Urinary bladder (tissue), 3 donors: ENCODE measurements at regions not wholly inside any gene's neighbourhood (a gene's known extent, or its start where the extent isn't known, plus 50 kb on each side); places are given as distances from the start of the nearest gene placed in this dataset.

ENCODE experiments used
- DNase-seq: peaks from one replicate; pipeline ENCODE4 v3.0.0-alpha.2; 2015; ENCODE audit errors: extremely low spot score
- H3K27ac ChIP-seq: one replicate; pipeline ENCODE4 v1.5.1; 2013; ENCODE audit warnings: low read depth, mild to moderate bottlenecking, moderate library complexity
- H3K36me3 ChIP-seq: one replicate; pipeline ENCODE4 v1.6.1; 2013; ENCODE audit warnings: mild to moderate bottlenecking, moderate library complexity; ENCODE audit not compliant: insufficient read depth
- H3K4me1 ChIP-seq: one replicate; pipeline ENCODE4 v1.6.1; 2013; ENCODE audit warnings: mild to moderate bottlenecking, moderate library complexity; ENCODE audit not compliant: insufficient read depth
- H3K4me3 ChIP-seq: one replicate; pipeline ENCODE4 v1.5.1; 2013; ENCODE audit warnings: low read depth, low read length
- WGBS: extraction: QIAGEN DNeasy Blood & Tissue Kit; methylation state at CpG from one replicate; pipeline ENCODE4 v1.1.7; 2013; 5-methylcytosine and 5-hydroxymethylcytosine counted together
- donor health status: healthy with polysubstance abuse.
- donor health status: healthy.

DNA sequence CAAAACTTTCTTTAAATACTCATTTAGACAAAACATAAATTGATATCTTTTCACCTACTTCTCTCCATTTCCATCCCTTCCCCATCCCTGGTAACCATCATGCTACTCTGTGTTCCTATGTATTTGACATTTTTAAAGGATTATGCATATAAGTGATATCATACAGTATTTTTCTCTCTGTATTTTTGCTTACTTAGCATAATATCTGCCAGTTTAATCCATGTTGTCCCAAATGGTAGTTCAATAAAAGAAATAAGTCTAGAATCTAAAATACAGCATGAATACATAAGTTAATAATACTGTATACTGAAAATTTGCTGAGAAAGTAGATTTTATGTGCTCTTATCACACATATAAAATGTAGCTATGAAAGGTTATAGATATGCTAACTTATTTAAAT is 190.3 kb upstream of the NAV3 start:
- no peaks in the 10 kb centered on the region for H3K4me1 ChIP-seq
- no peak overlapping the region for H3K4me3 ChIP-seq
- no peak for DNase-seq
- H3K27ac ChIP-seq, result no peak overlapping the region
- H3K36me3 ChIP-seq, result no peaks in the 10 kb centered on the region

DNA sequence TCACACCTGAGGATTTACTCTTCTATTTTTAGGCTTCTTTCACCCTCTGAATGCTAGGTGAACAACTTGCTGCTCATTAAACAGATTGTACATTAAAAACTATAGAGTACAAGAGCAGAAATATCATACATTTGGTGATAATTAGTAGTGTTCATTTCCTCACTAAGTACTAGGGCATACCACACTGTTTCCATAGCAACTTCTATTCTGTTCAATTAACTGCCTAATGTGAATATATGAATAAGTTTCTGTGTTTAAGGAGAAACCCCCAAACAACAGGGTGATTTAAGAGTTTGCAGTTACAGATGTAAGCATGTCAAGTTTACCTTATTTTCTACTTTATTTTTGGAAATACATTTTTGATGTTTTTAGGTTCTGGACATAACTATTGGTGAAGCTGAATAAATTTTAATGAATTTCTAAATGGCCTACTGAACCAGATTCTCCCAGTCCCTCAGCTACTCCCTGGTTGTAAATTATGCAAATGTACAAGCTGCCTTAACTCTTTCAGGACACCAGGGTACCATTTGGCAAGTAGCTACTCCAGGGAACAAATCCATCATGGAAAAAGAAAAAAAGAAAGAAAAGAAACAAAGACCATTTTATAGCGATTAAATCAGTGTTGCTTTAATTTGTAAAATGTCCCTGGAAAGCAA is 199.8 kb upstream of the NAV3 start:
- no peaks in the 10 kb centered on the region for H3K4me1 ChIP-seq
- H3K4me3 ChIP-seq, result no peak overlapping the region
- no peak for DNase-seq
- 92% methylated on average over 1 of the region's 1 CpG for WGBS
- H3K36me3 ChIP-seq, result no peaks in the 10 kb centered on the region
- no peak overlapping the region for H3K27ac ChIP-seq

DNA sequence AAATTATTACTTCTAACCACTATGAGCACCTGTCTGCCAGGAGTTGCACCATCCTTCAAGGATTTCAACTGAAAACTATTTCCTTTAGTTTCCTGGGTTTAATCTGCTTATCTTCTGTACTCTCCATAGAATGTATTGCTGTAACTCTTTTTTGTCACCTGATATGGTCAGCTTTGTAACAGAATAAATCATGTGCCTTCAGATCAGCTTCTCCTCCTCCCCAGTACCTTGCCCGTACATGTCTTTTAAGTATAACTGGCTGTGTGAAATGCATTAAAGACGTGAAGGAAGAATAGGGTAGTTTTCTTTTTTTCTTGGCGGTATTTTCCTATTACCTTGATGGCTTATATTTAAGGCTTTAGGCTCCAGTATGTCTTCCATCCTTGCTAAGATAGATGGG is 200.3 kb upstream of the NAV3 start:
- no peak overlapping the region for H3K27ac ChIP-seq
- no peak overlapping the region for H3K4me3 ChIP-seq
- WGBS, result 89% methylated on average over 3 of the region's 3 CpGs
- H3K4me1 ChIP-seq, result no peaks in the 10 kb centered on the region
- H3K36me3 ChIP-seq, result no peaks in the 10 kb centered on the region
- no peak for DNase-seq

DNA sequence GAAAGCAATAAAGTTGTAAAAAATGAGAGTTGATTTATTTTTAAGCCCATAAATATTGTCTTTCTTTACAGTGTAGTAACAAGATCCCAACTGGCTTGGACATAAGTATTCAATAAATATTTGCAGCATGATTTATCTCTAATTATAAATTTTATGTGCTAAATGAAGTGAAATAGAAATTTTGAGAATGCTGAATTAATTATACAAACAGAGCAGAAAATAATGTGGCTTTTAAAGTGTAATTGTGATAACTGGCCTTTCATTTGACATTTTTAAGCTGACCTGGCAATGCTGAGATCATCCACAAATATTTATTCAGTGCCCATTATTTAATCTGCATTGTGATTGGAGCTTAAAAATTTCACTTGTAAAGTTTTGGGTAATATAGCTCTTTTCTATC is 201.6 kb upstream of the NAV3 start:
- Histone ChIP-seq H3K36me3 (no peaks in the 10 kb centered on the region), H3K4me3 (no peak overlapping the region), H3K4me1 (no peaks in the 10 kb centered on the region), H3K27ac (no peak overlapping the region)
- DNase-seq, result no peak

DNA sequence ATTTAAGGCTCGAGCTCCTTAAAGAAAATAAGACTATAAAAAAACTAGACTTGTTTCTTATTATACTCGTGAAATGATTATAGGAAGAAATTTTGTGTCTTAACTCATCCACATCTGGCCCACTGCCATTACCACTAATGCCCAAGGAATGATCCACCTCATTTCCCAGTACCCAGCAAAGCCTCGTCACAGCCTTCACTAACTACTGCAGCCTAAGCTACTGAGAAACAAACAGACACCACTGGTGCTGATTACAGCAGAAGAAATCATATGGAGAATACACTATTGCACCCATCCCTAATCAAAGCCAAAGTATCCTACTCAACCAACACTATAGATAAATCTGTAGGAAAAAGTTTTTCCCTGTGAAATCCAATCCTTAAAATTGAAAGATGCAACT is 205.3 kb upstream of the NAV3 start:
- WGBS, result 61% methylated on average over 3 of the region's 3 CpGs
- Histone ChIP-seq H3K4me1 (no peaks in the 10 kb centered on the region), H3K27ac (no peak overlapping the region), H3K4me3 (no peak overlapping the region), H3K36me3 (no peaks in the 10 kb centered on the region)
- DNase-seq, result no peak

DNA sequence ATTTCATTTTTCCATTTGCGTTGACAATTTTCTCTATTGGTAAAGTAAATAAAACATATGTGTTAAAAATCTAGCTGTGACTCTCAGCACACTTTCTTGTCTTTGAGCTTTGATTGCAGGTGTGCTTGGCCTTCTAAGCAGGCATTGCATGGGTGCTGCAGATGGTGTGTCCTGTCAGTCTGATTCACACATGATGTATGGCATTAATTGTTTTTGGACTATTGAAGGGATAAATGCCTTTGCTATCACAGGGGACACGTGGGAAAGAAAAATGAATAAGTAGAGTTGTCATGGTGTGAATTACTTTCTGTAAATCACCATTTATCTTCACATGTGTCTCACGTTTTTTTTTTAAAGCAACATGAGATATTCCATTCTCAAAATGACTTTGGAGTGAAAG is 211.3 kb upstream of the NAV3 start:
- Histone ChIP-seq H3K4me1 (no peaks in the 10 kb centered on the region), H3K4me3 (no peak overlapping the region), H3K36me3 (no peaks in the 10 kb centered on the region), H3K27ac (no peak overlapping the region)
- no peak for DNase-seq
- WGBS, result 75% methylated on average over 3 of the region's 3 CpGs

GRCh38 chr12:77617818-77618217 is 212.9 kb upstream of the NAV3 start:
- WGBS, result 97% methylated on average over 1 of the region's 1 CpG
- H3K4me1 ChIP-seq, result no peaks in the 10 kb centered on the region
- DNase-seq, result no peak
- H3K27ac ChIP-seq, result no peak overlapping the region
- no peaks in the 10 kb centered on the region for H3K36me3 ChIP-seq
- no peak overlapping the region for H3K4me3 ChIP-seq

- no peaks in the 10 kb centered on the region for H3K36me3 ChIP-seq
- H3K4me1 ChIP-seq, result no peaks in the 10 kb centered on the region
- DNase-seq, result no peak
- 95% methylated on average over 2 of the region's 2 CpGs for WGBS
- H3K27ac ChIP-seq, result no peak overlapping the region
- H3K4me3 ChIP-seq, result no peak overlapping the region
These were observed 215.4 kb upstream of the NAV3 start for GRCh38 chr12:77615332-77615731.

DNA sequence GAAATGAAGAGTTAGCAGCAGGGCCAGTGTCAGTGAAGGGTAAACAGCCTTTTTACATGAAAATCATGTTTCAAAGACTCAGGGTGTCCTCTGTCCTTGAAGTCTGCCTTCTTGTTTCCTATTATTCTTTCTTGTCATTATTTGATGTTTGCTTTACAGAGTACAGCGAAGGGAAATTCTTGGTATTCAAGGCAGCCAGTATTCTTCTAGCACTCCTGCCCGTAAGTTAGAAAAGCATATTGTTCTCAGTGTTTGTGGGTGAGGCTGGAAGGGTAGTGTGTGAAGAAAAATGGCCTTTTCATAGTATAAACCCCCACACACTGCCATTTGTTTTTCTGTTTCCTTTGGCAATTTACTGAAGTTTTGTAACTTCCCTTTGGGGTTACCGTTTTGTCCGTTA is 217.3 kb upstream of the NAV3 start:
- 91% methylated on average over 4 of the region's 4 CpGs for WGBS
- H3K4me3 ChIP-seq, result no peak overlapping the region
- H3K27ac ChIP-seq, result no peak overlapping the region
- no peaks in the 10 kb centered on the region for H3K4me1 ChIP-seq
- DNase-seq, result no peak
- H3K36me3 ChIP-seq, result no peaks in the 10 kb centered on the region

DNA sequence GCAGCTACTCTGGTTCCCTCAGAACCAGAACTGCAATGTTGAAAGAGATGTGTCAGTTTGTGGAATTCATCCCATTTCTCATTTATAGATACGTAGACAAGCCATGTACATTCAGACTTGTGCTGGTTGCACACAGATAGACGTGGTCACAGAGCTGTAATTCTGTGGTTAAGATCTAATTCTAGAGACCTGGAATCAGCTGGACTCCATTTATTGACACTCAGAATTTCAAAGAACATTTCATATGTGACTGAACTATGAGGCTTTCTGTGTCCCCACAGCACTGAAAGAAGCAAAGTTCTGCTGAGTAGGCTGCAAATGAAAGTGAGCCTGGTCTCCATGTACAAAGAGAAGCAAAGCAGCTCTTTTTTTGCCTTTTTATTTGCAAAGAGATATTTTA is 220.2 kb upstream of the NAV3 start:
- no peak overlapping the region for H3K4me3 ChIP-seq
- WGBS, result 76% methylated on average over 2 of the region's 2 CpGs
- H3K4me1 ChIP-seq, result no peaks in the 10 kb centered on the region
- H3K36me3 ChIP-seq, result no peaks in the 10 kb centered on the region
- DNase-seq, result no peak
- no peak overlapping the region for H3K27ac ChIP-seq

DNA sequence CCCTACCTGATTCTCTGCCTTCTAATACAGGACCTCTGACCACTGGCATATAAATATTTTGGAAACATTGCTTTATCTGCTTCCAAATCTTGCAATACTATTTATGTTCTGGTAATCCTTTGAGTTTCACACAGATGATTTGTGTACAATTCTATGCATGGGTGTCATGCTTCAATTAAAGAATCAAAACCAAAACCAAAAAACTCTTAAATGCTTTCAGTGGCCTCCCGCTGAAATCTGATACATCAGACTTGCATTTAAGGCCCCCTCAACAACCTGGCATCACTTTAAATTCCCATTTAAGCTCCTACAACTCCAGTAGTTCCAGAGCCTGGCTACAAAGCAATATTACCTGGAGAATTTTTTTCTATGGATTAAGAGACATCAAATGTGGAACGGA is 221.7 kb upstream of the NAV3 start:
- Histone ChIP-seq H3K27ac (no peak overlapping the region), H3K36me3 (no peaks in the 10 kb centered on the region), H3K4me1 (no peaks in the 10 kb centered on the region), H3K4me3 (no peak overlapping the region)
- WGBS, result 58% methylated on average over 2 of the region's 2 CpGs
- no peak for DNase-seq

GRCh38 chr12:77608271-77608824 is 222.3 kb upstream of the NAV3 start:
- no peaks in the 10 kb centered on the region for H3K4me1 ChIP-seq
- H3K4me3 ChIP-seq, result no peak overlapping the region
- H3K27ac ChIP-seq, result no peak overlapping the region
- H3K36me3 ChIP-seq, result no peaks in the 10 kb centered on the region
- peak; percentile 66 for DNase-seq

DNA sequence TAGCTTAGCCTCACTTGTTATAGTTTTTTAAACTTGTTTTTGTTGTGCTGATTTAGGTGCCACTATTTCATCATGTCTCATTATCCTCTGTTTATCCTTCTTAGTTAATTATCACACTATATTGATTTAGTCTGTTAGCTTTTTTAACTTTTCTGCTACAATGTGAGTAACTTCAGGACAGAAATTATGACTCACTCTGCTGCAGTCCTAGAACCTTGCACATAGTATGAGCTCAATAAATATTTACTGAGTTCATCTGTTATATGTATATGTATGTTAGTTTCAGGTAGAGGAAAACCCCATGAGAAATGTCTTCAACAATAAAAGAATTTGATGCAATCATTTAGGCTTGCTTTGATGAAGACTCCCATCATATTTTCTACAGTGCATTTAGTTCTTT is 224.3 kb upstream of the NAV3 start:
- no peaks in the 10 kb centered on the region for H3K36me3 ChIP-seq
- DNase-seq, result no peak
- H3K4me3 ChIP-seq, result no peak overlapping the region
- H3K4me1 ChIP-seq, result no peaks in the 10 kb centered on the region
- no peak overlapping the region for H3K27ac ChIP-seq

DNA sequence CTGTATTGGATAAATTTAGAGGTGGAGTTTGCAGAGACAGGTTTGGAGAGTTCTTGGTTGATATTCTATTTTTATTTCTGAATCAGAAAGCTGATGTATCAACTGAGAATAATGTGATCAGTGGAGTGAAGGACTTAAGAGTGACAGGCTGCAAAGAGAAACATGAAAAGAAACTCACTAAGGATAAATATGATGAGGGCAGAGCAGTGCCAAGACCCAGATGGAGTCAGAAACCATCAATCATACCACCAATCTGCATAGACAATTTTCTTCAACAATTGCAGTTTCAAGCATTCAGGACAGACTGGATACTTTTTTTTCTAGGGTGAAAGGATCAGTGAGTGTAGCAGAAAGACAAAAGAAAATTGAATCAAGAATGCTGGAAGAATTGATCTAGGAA is 226.7 kb upstream of the NAV3 start:
- Histone ChIP-seq H3K27ac (no peak overlapping the region), H3K4me1 (no peaks in the 10 kb centered on the region), H3K4me3 (no peak overlapping the region), H3K36me3 (no peaks in the 10 kb centered on the region)
- DNase-seq, result no peak

DNA sequence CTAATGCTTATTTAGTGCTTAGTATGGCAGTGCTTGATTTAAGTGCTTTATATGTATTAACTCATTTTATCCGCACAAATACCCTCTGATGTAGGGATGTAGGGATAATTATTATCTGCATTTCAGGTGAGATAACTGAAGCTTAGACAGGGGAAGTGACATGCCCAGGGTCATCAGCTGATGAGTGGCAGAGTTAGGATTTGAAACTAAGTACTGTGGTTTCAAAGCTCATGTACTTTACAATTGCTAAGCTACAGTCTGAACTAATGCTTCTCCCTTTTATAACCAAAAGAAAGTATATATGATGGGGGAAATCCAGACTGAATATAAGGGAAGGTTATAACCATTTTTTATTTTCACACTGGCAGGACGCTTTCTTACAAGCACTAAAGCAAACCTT is 229.6 kb upstream of the NAV3 start:
- Histone ChIP-seq H3K4me1 (no peaks in the 10 kb centered on the region), H3K27ac (no peak overlapping the region), H3K4me3 (no peak overlapping the region), H3K36me3 (no peaks in the 10 kb centered on the region)
- no peak for DNase-seq
- 94% methylated on average over 2 of the region's 2 CpGs for WGBS
